ENCODE measurements at regions not wholly inside any gene's neighbourhood (a gene's known extent, or its start where the extent isn't known, plus 50 kb on each side); places are given as distances from the start of the nearest gene placed in this dataset.

GRCh38 chr2:107525406-107525805 is 301.3 kb upstream of the RGPD4 start:
- no peak for TF ChIP-seq CTCF (IDR thresholded peaks at IDR 0.05; ENCODE audit: borderline replicate concordance, extremely low read depth, low read length, poor library complexity, severe bottlenecking)
- no peak for TF ChIP-seq EZH2 (IDR thresholded peaks at IDR 0.05; ENCODE audit: borderline replicate concordance, low read depth, low read length, severe bottlenecking)
